NT2/D1 (cell line): ENCODE measurements at regions not wholly inside any gene's neighbourhood (a gene's known extent, or its start where the extent isn't known, plus 50 kb on each side); places are given as distances from the start of the nearest gene placed in this dataset.

Source experiments
- DNase-seq: peaks from one replicate; pipeline ENCODE4 v3.0.0-alpha.2; 2011; ENCODE audit warnings: low read depth, low spot score
- H3K27me3 ChIP-seq: 2 replicates; pipeline ENCODE4 v1.6.0; 2011; ENCODE audit warnings: mild to moderate bottlenecking; ENCODE audit not compliant: insufficient read length, insufficient read depth
- H3K36me3 ChIP-seq: 2 replicates; pipeline ENCODE4 v1.6.1; 2011; ENCODE audit warnings: mild to moderate bottlenecking, low read length, mixed read lengths; ENCODE audit not compliant: insufficient read depth, insufficient read length
- H3K4me1 ChIP-seq: 2 replicates; pipeline ENCODE4 v1.5.1; 2011; ENCODE audit not compliant: insufficient read depth, insufficient read length
- H3K4me3 ChIP-seq: 2 replicates; pipeline ENCODE4 v1.5.1; 2011; ENCODE audit warnings: low read depth; ENCODE audit not compliant: insufficient read length
- H3K9ac ChIP-seq: 2 replicates; pipeline ENCODE4 v1.6.0; 2011; ENCODE audit warnings: low read depth; ENCODE audit not compliant: insufficient read length
- H3K9me3 ChIP-seq: 2 replicates; pipeline ENCODE4 v1.5.1; 2011; ENCODE audit warnings: mild to moderate bottlenecking, low read length; ENCODE audit not compliant: insufficient read depth
- SUZ12 ChIP-seq: IDR thresholded peaks from 2 replicates; pipeline ENCODE4 v1.6.1; 2011; ENCODE audit not compliant: insufficient read length, insufficient read depth; ENCODE audit errors: extremely low read depth
- YY1 ChIP-seq: IDR thresholded peaks from 2 replicates; pipeline ENCODE4 v1.6.1; 2011; ENCODE audit not compliant: insufficient read length, insufficient read depth
- ZNF274 ChIP-seq: IDR thresholded peaks from 2 replicates; pipeline ENCODE4 v1.6.1; 2011; ENCODE audit warnings: mild to moderate bottlenecking, low read depth, low read length

DNA sequence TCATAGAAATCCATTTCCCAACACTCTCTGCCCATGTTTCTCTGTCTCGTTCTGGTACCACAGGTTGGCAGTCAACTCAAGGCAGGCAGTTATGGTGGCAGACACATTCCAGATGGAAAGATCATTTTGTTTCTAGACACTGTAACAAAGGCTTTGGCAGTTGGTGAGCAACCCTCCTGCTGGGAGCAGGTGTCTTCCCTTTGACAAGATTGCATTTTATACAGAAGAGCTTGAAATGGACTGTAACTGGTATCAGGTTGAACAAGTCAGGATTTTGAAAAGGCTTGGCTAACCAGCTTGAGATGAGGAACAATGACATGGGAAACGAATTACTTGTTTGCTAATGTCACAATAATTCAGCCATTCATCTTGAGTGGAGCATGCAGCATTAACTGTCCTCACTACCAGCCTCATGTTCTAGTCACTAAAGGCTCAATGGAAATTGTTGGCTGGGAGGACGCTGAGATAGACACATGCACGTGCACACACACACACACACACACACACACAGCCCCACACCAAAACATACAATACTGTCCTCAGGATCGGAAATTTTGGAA lies 170.0 kb downstream of the SEMA6D start:
- Histone ChIP-seq H3K36me3 (no peaks in the 10 kb centered on the region), H3K9me3 (no peaks in the 10 kb centered on the region), H3K9ac (no peak overlapping the region), H3K4me3 (no peak overlapping the region), H3K4me1 (no peaks in the 10 kb centered on the region), H3K27me3 (no peaks in the 10 kb centered on the region)
- TF ChIP-seq YY1 (no peak), SUZ12 (no peak), ZNF274 (no peak)
- DNase-seq: no peak

GRCh38 chr15:47888385-47889100 lies 171.2 kb downstream of the SEMA6D start:
- no peaks in the 10 kb centered on the region for H3K9me3 ChIP-seq
- no peak for DNase-seq
- H3K36me3 ChIP-seq: no peaks in the 10 kb centered on the region
- no peak overlapping the region for H3K4me3 ChIP-seq
- H3K4me1 ChIP-seq: no peaks in the 10 kb centered on the region
- H3K9ac ChIP-seq: no peak overlapping the region
- H3K27me3 ChIP-seq: no peaks in the 10 kb centered on the region
- TF ChIP-seq SUZ12: no peak
- TF ChIP-seq ZNF274: no peak
- TF ChIP-seq YY1: no peak

- H3K27me3 ChIP-seq: no peaks in the 10 kb centered on the region
- no peak for DNase-seq
- H3K4me1 ChIP-seq: no peaks in the 10 kb centered on the region
- no peaks in the 10 kb centered on the region for H3K36me3 ChIP-seq
- TF ChIP-seq SUZ12 (no peak), ZNF274 (no peak), YY1 (no peak)
- no peak overlapping the region for H3K4me3 ChIP-seq
- no peaks in the 10 kb centered on the region for H3K9me3 ChIP-seq
- H3K9ac ChIP-seq: no peak overlapping the region
Observed at GRCh38 chr15:47890397-47891150, 173.3 kb downstream of the SEMA6D start.

DNA sequence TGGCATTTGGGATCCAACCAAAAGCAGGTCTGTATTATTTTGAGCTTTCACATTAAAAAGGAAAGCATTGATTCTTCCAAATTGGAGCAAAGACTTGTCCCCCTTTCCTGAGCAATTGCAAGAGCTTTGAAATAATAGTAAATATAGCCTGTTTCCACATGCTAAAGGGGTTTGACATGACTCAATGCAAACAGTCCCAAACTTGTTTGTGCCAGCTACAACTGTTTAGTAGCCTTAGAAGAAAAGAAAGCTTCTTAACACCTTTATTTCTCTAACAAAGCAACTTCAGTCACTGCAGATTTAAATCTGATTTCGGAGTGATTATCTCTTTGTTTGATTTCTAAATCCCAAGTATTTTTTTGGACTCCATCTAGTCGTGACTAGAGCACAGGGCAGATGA lies 180.2 kb downstream of the SEMA6D start:
- 0 out of 2 replicates have a peak, but pooled peaks cover under 1% of the 10 kb centered on the region for H3K9me3 ChIP-seq
- no peak for TF ChIP-seq YY1
- TF ChIP-seq ZNF274: no peak
- no peak for TF ChIP-seq SUZ12
- no peak for DNase-seq
- no peaks in the 10 kb centered on the region for H3K27me3 ChIP-seq
- no peak overlapping the region for H3K9ac ChIP-seq
- H3K36me3 ChIP-seq: no peaks in the 10 kb centered on the region
- no peak overlapping the region for H3K4me3 ChIP-seq
- no peaks in the 10 kb centered on the region for H3K4me1 ChIP-seq

DNA sequence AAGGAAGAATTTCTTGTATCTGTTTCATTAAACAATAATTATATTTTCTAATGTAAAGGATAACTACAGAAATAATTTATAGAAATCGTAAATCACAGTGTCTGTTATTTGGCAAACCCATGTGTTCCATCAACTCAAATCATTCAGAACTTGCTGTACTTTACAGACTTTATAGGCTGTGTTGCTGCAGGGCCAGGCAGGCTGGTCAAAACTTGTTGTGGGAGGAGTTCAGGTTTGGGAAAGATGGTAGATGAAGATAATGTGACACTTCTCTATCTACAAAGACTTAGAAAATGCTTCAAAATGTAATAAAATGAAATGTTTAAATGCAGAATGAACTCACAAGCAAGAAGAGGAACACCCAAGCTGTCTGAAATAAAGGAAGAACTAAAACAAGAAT lies 183.4 kb downstream of the SEMA6D start:
- no peak overlapping the region for H3K4me3 ChIP-seq
- no peaks in the 10 kb centered on the region for H3K27me3 ChIP-seq
- DNase-seq: no peak
- H3K4me1 ChIP-seq: no peaks in the 10 kb centered on the region
- no peak for TF ChIP-seq ZNF274
- TF ChIP-seq YY1: no peak
- H3K9ac ChIP-seq: no peak overlapping the region
- H3K9me3 ChIP-seq: peaks cover 19% of the 10 kb centered on the region; the same call in 1 of the 2 replicates
- no peaks in the 10 kb centered on the region for H3K36me3 ChIP-seq

DNA sequence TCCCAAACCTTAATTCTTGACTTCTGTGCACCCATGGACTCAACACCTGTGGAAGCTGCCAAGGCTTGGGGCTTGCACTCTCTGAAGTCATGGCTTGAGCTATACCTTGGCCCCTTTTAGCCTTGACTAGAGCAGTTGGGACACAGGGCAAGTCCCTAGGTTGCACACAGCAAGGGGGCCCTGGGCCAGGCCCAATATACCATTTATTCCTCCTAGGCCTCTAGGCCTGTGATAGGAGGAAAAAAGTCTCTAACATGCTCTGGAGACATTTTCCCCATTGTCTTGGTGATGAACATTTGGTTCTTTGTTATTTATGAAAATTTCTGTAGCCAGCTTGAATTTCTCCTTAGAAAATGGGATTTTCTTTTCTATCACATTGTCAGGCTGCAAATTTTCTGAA lies 186.1 kb downstream of the SEMA6D start:
- TF ChIP-seq SUZ12: no peak
- TF ChIP-seq YY1: no peak
- TF ChIP-seq ZNF274: no peak
- H3K9ac ChIP-seq: no peak overlapping the region
- DNase-seq: no peak

GRCh38 chr15:47908486-47908885 lies 191.2 kb downstream of the SEMA6D start:
- H3K9ac ChIP-seq: no peak overlapping the region
- DNase-seq: no peak
- no peaks in the 10 kb centered on the region for H3K4me1 ChIP-seq
- no peak for TF ChIP-seq ZNF274
- no peak for TF ChIP-seq SUZ12
- no peak for TF ChIP-seq YY1
- H3K36me3 ChIP-seq: no peaks in the 10 kb centered on the region
- no peak overlapping the region for H3K4me3 ChIP-seq
- no peaks in the 10 kb centered on the region for H3K27me3 ChIP-seq
- peaks cover 8% of the 10 kb centered on the region; the same call in 1 of the 2 replicates for H3K9me3 ChIP-seq

More for the DNA sequence above, 186.1 kb downstream of the SEMA6D start:
- no peak overlapping the region for H3K4me3 ChIP-seq
- H3K4me1 ChIP-seq: no peaks in the 10 kb centered on the region
- H3K27me3 ChIP-seq: no peaks in the 10 kb centered on the region
- no peaks in the 10 kb centered on the region for H3K36me3 ChIP-seq
- peaks cover 19% of the 10 kb centered on the region; the same call in 1 of the 2 replicates for H3K9me3 ChIP-seq
